Esophagus squamous epithelium (tissue), 4 donors: ENCODE measurements at regions not wholly inside any gene's neighbourhood (a gene's known extent, or its start where the extent isn't known, plus 50 kb on each side); places are given as distances from the start of the nearest gene placed in this dataset.

Experiments used
- POLR2A ChIP-seq, 4 donors: fragments of 450-650 bp; IDR thresholded peaks; one replicate each; pipeline ENCODE4 v1.6.1; 2017; ENCODE audit warnings: antibody characterized with exemption in 4 of 4, mild to moderate bottlenecking in 4 of 4, moderate library complexity in 3 of 4
- TF ChIP-seq, protein P1 (sequence below), 6 experiments: fragments of 450-650 bp in 4 of 6; fragments of 200-600 bp in 2 of 6; sonication (generic) in 2 of 6; IDR thresholded peaks; one replicate each; pipeline ENCODE4 v1.5.1; 2016 to 2019; ENCODE audit warnings: antibody characterized with exemption in 6 of 6, mild to moderate bottlenecking in 4 of 6, moderate library complexity in 4 of 6

GRCh38 chr14:98512501-98513251, 759.3 kb downstream of the BCL11B start:
- TF ChIP-seq, protein P1, sequence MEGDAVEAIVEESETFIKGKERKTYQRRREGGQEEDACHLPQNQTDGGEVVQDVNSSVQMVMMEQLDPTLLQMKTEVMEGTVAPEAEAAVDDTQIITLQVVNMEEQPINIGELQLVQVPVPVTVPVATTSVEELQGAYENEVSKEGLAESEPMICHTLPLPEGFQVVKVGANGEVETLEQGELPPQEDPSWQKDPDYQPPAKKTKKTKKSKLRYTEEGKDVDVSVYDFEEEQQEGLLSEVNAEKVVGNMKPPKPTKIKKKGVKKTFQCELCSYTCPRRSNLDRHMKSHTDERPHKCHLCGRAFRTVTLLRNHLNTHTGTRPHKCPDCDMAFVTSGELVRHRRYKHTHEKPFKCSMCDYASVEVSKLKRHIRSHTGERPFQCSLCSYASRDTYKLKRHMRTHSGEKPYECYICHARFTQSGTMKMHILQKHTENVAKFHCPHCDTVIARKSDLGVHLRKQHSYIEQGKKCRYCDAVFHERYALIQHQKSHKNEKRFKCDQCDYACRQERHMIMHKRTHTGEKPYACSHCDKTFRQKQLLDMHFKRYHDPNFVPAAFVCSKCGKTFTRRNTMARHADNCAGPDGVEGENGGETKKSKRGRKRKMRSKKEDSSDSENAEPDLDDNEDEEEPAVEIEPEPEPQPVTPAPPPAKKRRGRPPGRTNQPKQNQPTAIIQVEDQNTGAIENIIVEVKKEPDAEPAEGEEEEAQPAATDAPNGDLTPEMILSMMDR (IDR thresholded peaks at IDR 0.05) = no peak
- TF ChIP-seq POLR2A (IDR thresholded peaks at IDR 0.05) = no peak
